Uterus (tissue), 2 donors: ENCODE measurements at regions not wholly inside any gene's neighbourhood (a gene's known extent, or its start where the extent isn't known, plus 50 kb on each side); places are given as distances from the start of the nearest gene placed in this dataset.

ENCODE experiments used
- CTCF ChIP-seq, 4 experiments: fragments of 200-600 bp in 2 of 4; fragments of 450-650 bp in 2 of 4; sonication (generic) in 2 of 4; IDR thresholded peaks; one replicate each; pipeline ENCODE4 v1.5.1; 2016 to 2019; ENCODE audit warnings: antibody characterized with exemption in 4 of 4, mild to moderate bottlenecking in 2 of 4, moderate library complexity in 1 of 4
- POLR2A ChIP-seq, 2 donors: fragments of 450-650 bp; IDR thresholded peaks; one replicate each; pipeline ENCODE4 v1.6.1; 2016; ENCODE audit warnings: antibody characterized with exemption in 2 of 2, mild to moderate bottlenecking in 1 of 2, moderate library complexity in 1 of 2

- no peak for TF ChIP-seq POLR2A (IDR thresholded peaks at IDR 0.05)
- no peak for TF ChIP-seq CTCF (IDR thresholded peaks at IDR 0.05)
These were observed 52.4 kb upstream of the SRGAP3 start for GRCh38 chr3:9301798-9302197.
